Astrocyte (in vitro differentiated cells and primary cell): ENCODE measurements at regions not wholly inside any gene's neighbourhood (a gene's known extent, or its start where the extent isn't known, plus 50 kb on each side); places are given as distances from the start of the nearest gene placed in this dataset.
A peak's percentile ranks its signal among the peaks of the same experiment; 100 is the strongest.

ENCODE experiments used
- DNase-seq: peaks from one replicate; pipeline ENCODE4 v3.0.0-alpha.2; 2010; ENCODE audit warnings: low read depth
- FAIRE-seq: peaks from 2 replicates; lab custom pipeline; 2011; peaks lifted over from hg19 to GRCh38; lab: Jason Lieb, UNC
- H2AFZ ChIP-seq: 2 replicates; pipeline ENCODE4 v1.6.0; 2012; ENCODE audit warnings: low read depth, low read length, inconsistent platforms
- H3K27ac ChIP-seq: 2 replicates; pipeline ENCODE4 v1.5.1; 2011; ENCODE audit warnings: low read depth, low read length, inconsistent platforms
- H3K27me3 ChIP-seq: 2 replicates; pipeline ENCODE4 v1.6.0; 2011; ENCODE audit warnings: low read length, inconsistent platforms; ENCODE audit not compliant: insufficient read depth
- H3K36me3 ChIP-seq: 2 replicates; pipeline ENCODE4 v1.5.1; 2011; ENCODE audit warnings: low read length, inconsistent platforms; ENCODE audit not compliant: insufficient read depth
- H3K4me1 ChIP-seq: 2 replicates; pipeline ENCODE4 v1.5.1; 2011; ENCODE audit warnings: low read length, inconsistent platforms; ENCODE audit not compliant: insufficient read depth
- H3K4me2 ChIP-seq: 2 replicates; pipeline ENCODE4 v1.6.0; 2012; ENCODE audit warnings: low read length, inconsistent platforms
- H3K4me3 ChIP-seq: 2 replicates; pipeline ENCODE4 v1.5.1; 2011; ENCODE audit warnings: low read depth, mild to moderate bottlenecking, low read length, inconsistent platforms; ENCODE audit not compliant: insufficient read depth
- H3K79me2 ChIP-seq: 2 replicates; pipeline ENCODE4 v1.6.0; 2012; ENCODE audit warnings: mild to moderate bottlenecking, low read length, inconsistent platforms; ENCODE audit not compliant: insufficient read depth
- H3K9ac ChIP-seq: 2 replicates; pipeline ENCODE4 v1.6.0; 2012; ENCODE audit warnings: mild to moderate bottlenecking, low read length, inconsistent platforms
- H3K9me3 ChIP-seq: 2 replicates; pipeline ENCODE4 v1.5.1; 2012; ENCODE audit warnings: low read depth, mild to moderate bottlenecking, low read length, inconsistent platforms; ENCODE audit not compliant: insufficient read depth
- H4K20me1 ChIP-seq: 2 replicates; pipeline ENCODE4 v1.6.0; 2012; ENCODE audit warnings: low read length, inconsistent platforms; ENCODE audit not compliant: insufficient read depth
- H3K27ac Mint-ChIP-seq: one replicate; pipeline ENCODE4 v1.8.0; 2021; ENCODE audit warnings: mild to moderate bottlenecking, mixed read lengths; ENCODE audit not compliant: unreplicated experiment
- H3K27me3 Mint-ChIP-seq: one replicate; pipeline ENCODE4 v1.8.0; 2021; ENCODE audit warnings: low read depth, mixed read lengths; ENCODE audit not compliant: unreplicated experiment
- H3K36me3 Mint-ChIP-seq: one replicate; pipeline ENCODE4 v1.8.0; 2021; ENCODE audit warnings: low read depth, mixed read lengths; ENCODE audit not compliant: unreplicated experiment
- H3K4me1 Mint-ChIP-seq: one replicate; pipeline ENCODE4 v1.8.0; 2021; ENCODE audit warnings: low read depth, mixed read lengths; ENCODE audit not compliant: unreplicated experiment
- H3K4me3 Mint-ChIP-seq: one replicate; pipeline ENCODE4 v1.8.0; 2021; ENCODE audit warnings: mild to moderate bottlenecking, moderate library complexity, mixed read lengths; ENCODE audit not compliant: unreplicated experiment
- H3K9me3 Mint-ChIP-seq: one replicate; pipeline ENCODE4 v1.8.0; 2021; ENCODE audit warnings: mild to moderate bottlenecking, mixed read lengths; ENCODE audit not compliant: unreplicated experiment
- EZH2 ChIP-seq: IDR thresholded peaks from 2 replicates; pipeline ENCODE4 v1.6.1; 2012; ENCODE audit warnings: mild to moderate bottlenecking, low read length, inconsistent platforms; ENCODE audit not compliant: insufficient read depth
- TF ChIP-seq, protein P1 (sequence below): IDR thresholded peaks from 2 replicates; pipeline ENCODE4 v1.5.1; 2011; ENCODE audit warnings: low read depth, mild to moderate bottlenecking, inconsistent platforms, low read length, moderate library complexity; ENCODE audit not compliant: insufficient read depth

DNA sequence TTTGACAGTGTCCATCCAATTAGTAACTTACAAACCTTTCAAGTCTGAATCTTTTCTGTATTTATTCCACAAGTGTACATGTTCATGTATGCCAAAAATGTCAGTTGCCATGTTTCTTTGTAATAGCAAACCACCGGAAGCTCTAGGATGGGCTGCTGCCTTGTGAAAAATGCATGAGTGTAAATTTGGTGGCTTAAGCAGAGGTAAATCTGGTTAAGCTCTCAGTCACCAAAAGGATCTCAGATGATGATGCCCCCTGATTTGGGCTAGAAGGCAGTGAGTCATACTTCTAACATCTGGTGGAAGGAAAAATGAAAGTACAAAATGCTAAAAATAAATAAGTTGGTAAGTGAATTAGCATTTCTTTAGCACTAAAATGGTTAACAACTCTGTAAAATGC is 567.5 kb downstream of the ELAVL2 start:
- H4K20me1 ChIP-seq: no peaks in the 10 kb centered on the region
- no peak overlapping the region for H2AFZ ChIP-seq
- Mint-ChIP-seq H3K27me3 (no peaks in the 10 kb centered on the region), H3K36me3 (no peaks in the 10 kb centered on the region), H3K27ac (no peak overlapping the region), H3K4me3 (no peak overlapping the region), H3K9me3 (no peaks in the 10 kb centered on the region), H3K4me1 (peaks cover 7% of the 10 kb centered on the region)
- no peaks in the 10 kb centered on the region for H3K27me3 ChIP-seq
- H3K4me3 ChIP-seq: no peak overlapping the region
- no peaks in the 10 kb centered on the region for H3K36me3 ChIP-seq
- FAIRE-seq: no peak
- TF ChIP-seq, protein P1, sequence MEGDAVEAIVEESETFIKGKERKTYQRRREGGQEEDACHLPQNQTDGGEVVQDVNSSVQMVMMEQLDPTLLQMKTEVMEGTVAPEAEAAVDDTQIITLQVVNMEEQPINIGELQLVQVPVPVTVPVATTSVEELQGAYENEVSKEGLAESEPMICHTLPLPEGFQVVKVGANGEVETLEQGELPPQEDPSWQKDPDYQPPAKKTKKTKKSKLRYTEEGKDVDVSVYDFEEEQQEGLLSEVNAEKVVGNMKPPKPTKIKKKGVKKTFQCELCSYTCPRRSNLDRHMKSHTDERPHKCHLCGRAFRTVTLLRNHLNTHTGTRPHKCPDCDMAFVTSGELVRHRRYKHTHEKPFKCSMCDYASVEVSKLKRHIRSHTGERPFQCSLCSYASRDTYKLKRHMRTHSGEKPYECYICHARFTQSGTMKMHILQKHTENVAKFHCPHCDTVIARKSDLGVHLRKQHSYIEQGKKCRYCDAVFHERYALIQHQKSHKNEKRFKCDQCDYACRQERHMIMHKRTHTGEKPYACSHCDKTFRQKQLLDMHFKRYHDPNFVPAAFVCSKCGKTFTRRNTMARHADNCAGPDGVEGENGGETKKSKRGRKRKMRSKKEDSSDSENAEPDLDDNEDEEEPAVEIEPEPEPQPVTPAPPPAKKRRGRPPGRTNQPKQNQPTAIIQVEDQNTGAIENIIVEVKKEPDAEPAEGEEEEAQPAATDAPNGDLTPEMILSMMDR: no peak
- TF ChIP-seq EZH2: no peak
- H3K9ac ChIP-seq: no peak overlapping the region
- DNase-seq: peak; percentile 1
- H3K4me1 ChIP-seq: no peaks in the 10 kb centered on the region
- H3K27ac ChIP-seq: no peak overlapping the region
- H3K9me3 ChIP-seq: no peaks in the 10 kb centered on the region
- H3K79me2 ChIP-seq: no peaks in the 10 kb centered on the region
- H3K4me2 ChIP-seq: peak overlapping the region; percentile 14

DNA sequence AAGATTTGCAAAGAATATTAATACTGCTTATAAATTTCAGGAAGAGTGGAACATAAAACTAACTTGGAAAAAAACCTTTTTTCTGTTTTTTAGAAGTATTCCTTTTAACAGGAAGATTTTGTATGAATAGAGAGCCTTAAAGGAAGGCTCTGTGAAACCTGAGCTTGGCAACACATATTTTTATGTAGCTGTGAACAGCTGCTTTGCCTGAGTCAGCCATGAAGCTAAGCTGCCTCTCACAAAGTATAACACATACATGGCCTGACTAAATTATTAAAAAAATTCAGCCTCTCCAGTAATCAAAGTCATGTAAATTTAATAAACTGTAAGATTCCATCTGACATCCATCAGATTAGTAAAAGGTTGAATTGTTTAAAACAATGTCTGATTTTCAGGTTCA is 547.5 kb downstream of the ELAVL2 start:
- TF ChIP-seq EZH2: no peak
- TF ChIP-seq, protein P1: no peak
- H3K27ac Mint-ChIP-seq: no peak overlapping the region
- no peaks in the 10 kb centered on the region for H3K4me1 ChIP-seq
- H3K9me3 Mint-ChIP-seq: no peaks in the 10 kb centered on the region
- H3K27me3 Mint-ChIP-seq: no peaks in the 10 kb centered on the region
- H3K4me1 Mint-ChIP-seq: no peaks in the 10 kb centered on the region
- DNase-seq (no peak), FAIRE-seq (no peak)
- H3K27me3 ChIP-seq: no peaks in the 10 kb centered on the region
- no peak overlapping the region for H3K9ac ChIP-seq
- no peaks in the 10 kb centered on the region for H3K36me3 Mint-ChIP-seq
- H3K4me3 Mint-ChIP-seq: no peak overlapping the region
- H3K4me3 ChIP-seq: no peak overlapping the region
- no peak overlapping the region for H3K27ac ChIP-seq
- no peak overlapping the region for H3K4me2 ChIP-seq
- no peaks in the 10 kb centered on the region for H3K9me3 ChIP-seq
- H2AFZ ChIP-seq: no peak overlapping the region
- H3K79me2 ChIP-seq: no peaks in the 10 kb centered on the region
- no peaks in the 10 kb centered on the region for H4K20me1 ChIP-seq
- no peaks in the 10 kb centered on the region for H3K36me3 ChIP-seq

DNA sequence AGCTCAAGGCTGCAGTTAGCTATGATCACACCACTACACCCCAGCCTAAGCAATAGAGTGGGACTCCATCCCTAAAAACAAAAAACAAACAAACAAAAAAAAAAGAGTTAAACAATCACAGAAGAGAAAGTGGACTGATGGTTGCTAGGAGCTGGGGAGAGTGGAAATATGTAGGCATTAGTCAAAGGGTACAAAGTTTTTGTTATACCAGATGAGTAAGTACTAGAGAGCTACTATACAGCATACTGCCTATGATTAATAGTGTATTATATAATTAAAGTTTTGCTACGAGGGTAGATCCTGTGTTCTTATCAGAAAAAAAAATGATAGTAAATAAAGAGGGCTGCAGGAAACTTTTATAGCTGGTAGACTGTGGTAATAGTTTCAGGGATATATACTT is 538.6 kb downstream of the ELAVL2 start:
- Histone ChIP-seq H3K9me3 (peaks cover 6% of the 10 kb centered on the region), H4K20me1 (no peaks in the 10 kb centered on the region)

More for the DNA sequence above, 538.6 kb downstream of the ELAVL2 start:
- no peak overlapping the region for H3K9ac ChIP-seq
- H3K27me3 ChIP-seq: no peaks in the 10 kb centered on the region
- FAIRE-seq (no peak), DNase-seq (no peak)
- Mint-ChIP-seq H3K36me3 (no peaks in the 10 kb centered on the region), H3K4me3 (no peak overlapping the region), H3K4me1 (peaks cover 3% of the 10 kb centered on the region), H3K9me3 (no peaks in the 10 kb centered on the region), H3K27me3 (no peaks in the 10 kb centered on the region), H3K27ac (no peak overlapping the region)
- no peaks in the 10 kb centered on the region for H3K36me3 ChIP-seq
- TF ChIP-seq, protein P1: no peak
- TF ChIP-seq EZH2: no peak
- H3K4me3 ChIP-seq: no peak overlapping the region
- H3K79me2 ChIP-seq: no peaks in the 10 kb centered on the region
- H2AFZ ChIP-seq: no peak overlapping the region
- H3K4me2 ChIP-seq: no peak overlapping the region
- no peak overlapping the region for H3K27ac ChIP-seq
- H3K4me1 ChIP-seq: no peaks in the 10 kb centered on the region
